Fibroblast of lung (primary cell): ENCODE measurements at regions not wholly inside any gene's neighbourhood (a gene's known extent, or its start where the extent isn't known, plus 50 kb on each side); places are given as distances from the start of the nearest gene placed in this dataset.
A peak's percentile ranks its signal among the peaks of the same experiment; 100 is the strongest.

ENCODE experiments used
- DNase-seq, 2 donors: peaks; one replicate each; pipeline versions ENCODE4 v3.0.0 to v3.0.0-alpha.2; 2010; ENCODE audit warnings: low read depth in 2 of 2
- H2AFZ ChIP-seq: 2 replicates; pipeline ENCODE4 v1.5.1; 2012; ENCODE audit warnings: low read length, control low read depth, inconsistent platforms
- H3K27ac ChIP-seq: 2 replicates; pipeline ENCODE4 v1.5.1; 2011; ENCODE audit warnings: low read length, control low read depth; ENCODE audit not compliant: insufficient read depth
- H3K27me3 ChIP-seq: 2 replicates; pipeline ENCODE4 v1.5.1; 2011; ENCODE audit warnings: mild to moderate bottlenecking, low read length; ENCODE audit not compliant: control insufficient read depth, insufficient read depth
- H3K36me3 ChIP-seq: 2 replicates; pipeline ENCODE4 v1.5.1; 2011; ENCODE audit warnings: low read length; ENCODE audit not compliant: control insufficient read depth, insufficient read depth
- H3K4me1 ChIP-seq: 2 replicates; pipeline ENCODE4 v1.5.1; 2011; ENCODE audit warnings: low read length; ENCODE audit not compliant: control insufficient read depth, insufficient read depth; ENCODE audit errors: extremely low read depth
- H3K4me2 ChIP-seq: 2 replicates; pipeline ENCODE4 v1.5.1; 2011; ENCODE audit warnings: low read length, control low read depth; ENCODE audit not compliant: insufficient read depth; ENCODE audit errors: extremely low read depth
- H3K4me3 ChIP-seq, 4 experiments: fragments of 200-600 bp in 1 of 4; sonication (generic) in 1 of 4; replicated peaks in 1 of 4; 2 replicates each; pipeline ENCODE4 v1.5.1; 2011 to 2016; ENCODE audit warnings: low read length in 4 of 4, low read depth in 3 of 4, mild to moderate bottlenecking in 3 of 4, control low read depth in 2 of 4, inconsistent platforms in 1 of 4, mixed read lengths in 1 of 4; ENCODE audit not compliant: insufficient read depth in 1 of 4; ENCODE audit errors: control extremely low read depth in 1 of 4
- H3K79me2 ChIP-seq: 2 replicates; pipeline ENCODE4 v1.5.1; 2012; ENCODE audit warnings: mild to moderate bottlenecking, low read length, inconsistent platforms; ENCODE audit not compliant: control insufficient read depth, insufficient read depth
- H3K9ac ChIP-seq: 2 replicates; pipeline ENCODE4 v1.5.1; 2011; ENCODE audit warnings: mild to moderate bottlenecking, low read length, control low read depth; ENCODE audit not compliant: insufficient read depth
- H3K9me3 ChIP-seq: 2 replicates; pipeline ENCODE4 v1.5.1; 2012; ENCODE audit warnings: low read depth, low read length; ENCODE audit not compliant: control insufficient read depth, insufficient read depth
- H4K20me1 ChIP-seq: 2 replicates; pipeline ENCODE4 v1.5.1; 2011; ENCODE audit warnings: low read length; ENCODE audit not compliant: control insufficient read depth, insufficient read depth; ENCODE audit errors: extremely low read depth
- CTCF ChIP-seq, 2 donors: IDR thresholded peaks in 1 of 2; conservative IDR thresholded peaks in 1 of 2; 1 replicate in 1 of 2; 2 replicates in 1 of 2; pipeline ENCODE4 v1.5.1; 2011 to 2012; ENCODE audit warnings: low read length in 2 of 2, control low read depth in 1 of 2, inconsistent platforms in 1 of 2, low read depth in 1 of 2, mild to moderate bottlenecking in 1 of 2
- EZH2 ChIP-seq: IDR thresholded peaks from 2 replicates; pipeline ENCODE4 v1.5.1; 2012; ENCODE audit warnings: low read length, control low read depth, mild to moderate bottlenecking; ENCODE audit errors: missing control alignments

GRCh38 chrX:51837451-51837850, 56.0 kb upstream of the MAGED1 start:
- H2AFZ ChIP-seq, result no peak overlapping the region

GRCh38 chrX:51837921-51838320, 55.5 kb upstream of the MAGED1 start:
- peak; percentile 42 to 67 for DNase-seq
- Histone ChIP-seq H3K27me3 (no peaks in the 10 kb centered on the region), H3K36me3 (no peaks in the 10 kb centered on the region), H3K9me3 (no peaks in the 10 kb centered on the region), H3K9ac (no peak overlapping the region), H3K79me2 (no peaks in the 10 kb centered on the region), H3K4me3 (no peak overlapping the region), H3K4me1 (no peaks in the 10 kb centered on the region), H2AFZ (no peak overlapping the region), H3K27ac (no peak overlapping the region), H4K20me1 (no peaks in the 10 kb centered on the region), H3K4me2 (no peak overlapping the region)
- no peak for TF ChIP-seq EZH2
- TF ChIP-seq CTCF (conservative IDR thresholded peaks at IDR 0.05 in 1 of 2, IDR thresholded peaks at IDR 0.05 in 1 of 2; ENCODE audit: low read depth in 1 of 2, low read length in 2 of 2), result no peak

More at GRCh38 chrX:51837451-51837850, 56.0 kb upstream of the MAGED1 start:
- Histone ChIP-seq H4K20me1 (no peaks in the 10 kb centered on the region), H3K79me2 (no peaks in the 10 kb centered on the region), H3K9me3 (no peaks in the 10 kb centered on the region), H3K27me3 (no peaks in the 10 kb centered on the region), H3K9ac (no peak overlapping the region), H3K27ac (no peak overlapping the region), H3K4me2 (no peak overlapping the region), H3K36me3 (no peaks in the 10 kb centered on the region), H3K4me3 (no peak overlapping the region), H3K4me1 (no peaks in the 10 kb centered on the region)
- no peak for TF ChIP-seq CTCF (conservative IDR thresholded peaks at IDR 0.05 in 1 of 2, IDR thresholded peaks at IDR 0.05 in 1 of 2; ENCODE audit: low read depth in 1 of 2, low read length in 2 of 2)
- no peak for TF ChIP-seq EZH2
- no peak for DNase-seq
